ENCODE measurements at regions not wholly inside any gene's neighbourhood (a gene's known extent, or its start where the extent isn't known, plus 50 kb on each side); places are given as distances from the start of the nearest gene placed in this dataset.
"Not testable (repeated sequence)": the region's sequence is repeated elsewhere in the genome, so short reads cannot be mapped to it uniquely, and the experiment has no call there.

DNA sequence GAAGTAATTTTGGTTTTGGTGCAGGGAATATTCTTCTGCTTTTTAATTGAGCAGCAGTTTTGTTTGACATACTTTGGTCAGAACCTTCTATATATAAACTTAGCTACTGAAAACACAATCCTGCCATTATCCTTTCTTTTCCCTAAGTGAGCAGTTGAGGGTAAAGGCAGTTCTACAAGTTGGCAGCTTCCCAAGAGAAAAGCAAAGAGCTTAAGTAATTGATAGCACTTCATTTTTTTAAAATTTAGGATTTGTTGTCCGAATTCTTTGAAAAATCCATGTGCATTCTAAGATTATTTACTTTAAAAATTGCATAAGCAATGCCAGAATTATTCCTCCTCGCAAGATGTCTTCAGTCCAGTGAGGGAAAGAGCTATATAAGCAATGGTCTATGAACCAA lies 1394.1 kb downstream of the FAM181B start:
- no peak for DNase-seq (ENCODE audit: low spot score)

GRCh38 chr11:81337756-81338155 lies 1395.9 kb downstream of the FAM181B start:
- no peak for DNase-seq (ENCODE audit: low spot score)
- Mint-ChIP-seq H3K4me3 (no peak overlapping the region), H3K27me3 (ENCODE audit: low read depth) (no peaks in the 10 kb centered on the region), H3K36me3 (ENCODE audit: low read depth) (no peaks in the 10 kb centered on the region), H3K27ac (no peak overlapping the region), H3K4me1 (ENCODE audit: low read depth) (no peaks in the 10 kb centered on the region), H3K9me3 (peaks cover 19% of the 10 kb centered on the region)

More for the DNA sequence above, 1394.1 kb downstream of the FAM181B start:
- Mint-ChIP-seq H3K27me3 (ENCODE audit: low read depth) (no peaks in the 10 kb centered on the region), H3K4me1 (ENCODE audit: low read depth) (no peaks in the 10 kb centered on the region), H3K27ac (no peak overlapping the region), H3K4me3 (no peak overlapping the region), H3K9me3 (peaks cover 24% of the 10 kb centered on the region), H3K36me3 (ENCODE audit: low read depth) (no peaks in the 10 kb centered on the region)

DNA sequence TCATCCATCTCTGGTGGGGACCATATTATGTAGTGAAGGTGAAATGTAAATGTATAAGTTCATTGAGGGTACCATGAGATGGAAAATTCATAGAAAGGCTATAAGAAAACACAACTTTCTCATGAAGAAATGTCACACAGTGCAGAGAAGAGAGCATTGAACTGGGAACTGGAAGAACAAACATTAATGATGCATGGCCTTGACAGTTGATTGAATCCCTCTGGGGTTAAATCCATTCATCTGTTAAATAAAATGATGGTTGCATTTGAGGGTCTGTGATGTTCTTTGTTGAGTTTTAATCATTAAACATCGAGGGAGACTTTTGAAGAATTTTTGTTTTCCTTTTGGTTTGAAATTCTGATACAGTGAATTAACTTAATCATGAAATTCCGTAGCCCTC lies 1401.4 kb downstream of the FAM181B start:
- peaks cover 22% of the 10 kb centered on the region for H3K9me3 Mint-ChIP-seq
- no peak for DNase-seq (ENCODE audit: low spot score)
- no peaks in the 10 kb centered on the region for H3K27me3 Mint-ChIP-seq (ENCODE audit: low read depth)
- H3K27ac Mint-ChIP-seq = no peak overlapping the region
- H3K4me1 Mint-ChIP-seq (ENCODE audit: low read depth) = no peaks in the 10 kb centered on the region
- no peaks in the 10 kb centered on the region for H3K36me3 Mint-ChIP-seq (ENCODE audit: low read depth)
- H3K4me3 Mint-ChIP-seq = no peak overlapping the region

GRCh38 chr11:81331611-81332235 lies 1401.9 kb downstream of the FAM181B start:
- peaks cover 16% of the 10 kb centered on the region for H3K9me3 Mint-ChIP-seq
- H3K4me1 Mint-ChIP-seq (ENCODE audit: low read depth) = no peaks in the 10 kb centered on the region
- H3K4me3 Mint-ChIP-seq = no peak overlapping the region
- H3K27me3 Mint-ChIP-seq (ENCODE audit: low read depth) = no peaks in the 10 kb centered on the region
- no peak for DNase-seq (ENCODE audit: low spot score)
- H3K36me3 Mint-ChIP-seq (ENCODE audit: low read depth) = no peaks in the 10 kb centered on the region
- H3K27ac Mint-ChIP-seq = no peak overlapping the region

DNA sequence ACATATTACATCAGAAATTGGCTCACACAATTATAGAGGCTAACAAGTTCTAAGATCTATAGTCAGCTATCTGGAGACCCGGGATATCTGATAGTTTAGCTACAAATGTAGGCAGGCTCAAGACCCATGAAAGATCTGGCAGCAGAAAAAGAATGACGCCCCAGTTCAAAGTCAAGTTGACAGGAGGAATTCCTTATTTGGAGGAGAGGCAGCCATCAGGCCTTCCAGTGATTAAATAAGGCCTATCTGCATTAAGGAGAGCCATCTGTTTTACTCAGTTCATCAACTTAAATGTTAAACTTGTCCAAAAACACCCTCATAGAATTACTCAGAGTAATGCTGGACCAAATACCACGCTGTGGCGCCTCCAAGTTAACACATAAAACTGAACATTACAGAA lies 1402.6 kb downstream of the FAM181B start:
- H3K36me3 Mint-ChIP-seq (ENCODE audit: low read depth) = no peaks in the 10 kb centered on the region
- DNase-seq (ENCODE audit: low spot score) = no peak
- no peaks in the 10 kb centered on the region for H3K4me1 Mint-ChIP-seq (ENCODE audit: low read depth)
- peaks cover 14% of the 10 kb centered on the region for H3K9me3 Mint-ChIP-seq
- H3K4me3 Mint-ChIP-seq = no peak overlapping the region
- H3K27ac Mint-ChIP-seq = no peak overlapping the region
- H3K27me3 Mint-ChIP-seq (ENCODE audit: low read depth) = no peaks in the 10 kb centered on the region

DNA sequence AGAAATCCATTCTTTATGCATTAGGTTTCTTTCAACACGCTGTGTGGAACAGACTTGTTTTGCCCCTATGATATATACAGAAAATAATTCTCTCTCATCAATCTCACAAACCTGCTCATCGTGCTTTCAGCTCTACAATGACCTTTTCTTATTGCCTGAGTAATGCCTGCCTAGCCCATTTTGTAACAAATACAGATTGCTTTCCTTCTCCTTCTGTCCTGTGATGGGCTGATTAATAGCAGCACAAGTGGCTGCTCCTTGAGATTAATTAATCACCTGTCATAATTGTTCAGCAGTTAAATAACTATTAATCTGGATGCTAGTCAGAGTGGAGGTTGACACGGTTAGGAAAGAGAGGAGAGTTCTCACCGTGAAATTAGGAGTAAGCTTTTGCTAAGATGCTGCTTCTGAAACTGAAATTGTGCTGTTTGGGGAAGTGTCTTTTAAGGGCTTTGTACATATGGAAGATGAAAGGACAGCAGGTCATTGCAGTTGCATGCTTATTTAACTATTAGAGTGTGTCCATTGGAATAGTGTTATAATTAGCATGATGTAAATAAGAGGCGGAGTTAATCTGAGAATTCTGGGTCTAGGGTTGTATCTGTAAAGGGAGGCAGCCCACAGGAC lies 1430.5 kb downstream of the FAM181B start:
- Mint-ChIP-seq H3K4me3 (no peak overlapping the region), H3K9me3 (peaks cover 5% of the 10 kb centered on the region), H3K27me3 (ENCODE audit: low read depth) (no peaks in the 10 kb centered on the region), H3K27ac (no peak overlapping the region), H3K36me3 (ENCODE audit: low read depth) (no peaks in the 10 kb centered on the region), H3K4me1 (ENCODE audit: low read depth) (no peaks in the 10 kb centered on the region)
- no peak for DNase-seq (ENCODE audit: low spot score)

GRCh38 chr11:81301166-81301830 lies 1432.4 kb downstream of the FAM181B start:
- no peak overlapping the region for H3K27ac Mint-ChIP-seq
- no peaks in the 10 kb centered on the region for H3K27me3 Mint-ChIP-seq (ENCODE audit: low read depth)

GRCh38 chr11:81286959-81287358 lies 1446.7 kb downstream of the FAM181B start:
- no peak overlapping the region for H3K27ac Mint-ChIP-seq
- peaks cover 15% of the 10 kb centered on the region for H3K9me3 Mint-ChIP-seq
- no peaks in the 10 kb centered on the region for H3K27me3 Mint-ChIP-seq (ENCODE audit: low read depth)
- no peaks in the 10 kb centered on the region for H3K36me3 Mint-ChIP-seq (ENCODE audit: low read depth)
- no peak overlapping the region for H3K4me3 Mint-ChIP-seq
- no peaks in the 10 kb centered on the region for H3K4me1 Mint-ChIP-seq (ENCODE audit: low read depth)
- DNase-seq (ENCODE audit: low spot score) = no peak

More at GRCh38 chr11:81301166-81301830, 1432.4 kb downstream of the FAM181B start:
- Mint-ChIP-seq H3K4me1 (ENCODE audit: low read depth) (no peaks in the 10 kb centered on the region), H3K9me3 (peaks cover 4% of the 10 kb centered on the region), H3K4me3 (no peak overlapping the region), H3K36me3 (ENCODE audit: low read depth) (no peaks in the 10 kb centered on the region)
- DNase-seq (ENCODE audit: low spot score) = no peak

DNA sequence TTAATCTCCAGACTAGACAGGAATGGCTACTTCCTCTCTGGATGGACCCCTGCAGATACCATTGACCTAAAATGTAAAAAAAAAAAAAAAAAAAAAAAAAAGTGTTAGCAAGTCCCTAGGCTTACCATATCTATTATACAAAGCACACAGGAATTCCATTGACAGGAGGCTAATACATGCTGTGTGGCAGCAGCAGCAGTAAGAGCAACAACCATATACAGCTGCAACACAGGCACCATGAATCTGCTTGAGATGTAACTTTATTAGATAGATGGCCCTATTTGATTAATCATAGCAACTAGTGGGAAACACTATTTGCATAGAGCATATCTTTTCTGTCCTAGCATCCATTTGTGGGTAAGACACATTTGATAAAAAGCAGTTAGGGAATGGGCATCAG lies 1447.1 kb downstream of the FAM181B start:
- no peak overlapping the region for H3K4me3 Mint-ChIP-seq
- no peaks in the 10 kb centered on the region for H3K27me3 Mint-ChIP-seq (ENCODE audit: low read depth)
- DNase-seq (ENCODE audit: low spot score) = no peak
- H3K4me1 Mint-ChIP-seq (ENCODE audit: low read depth) = no peaks in the 10 kb centered on the region
- no peaks in the 10 kb centered on the region for H3K36me3 Mint-ChIP-seq (ENCODE audit: low read depth)
- peaks cover 18% of the 10 kb centered on the region for H3K9me3 Mint-ChIP-seq
- H3K27ac Mint-ChIP-seq = no peak overlapping the region

GRCh38 chr11:81280228-81280627 lies 1453.4 kb downstream of the FAM181B start:
- H3K27me3 Mint-ChIP-seq (ENCODE audit: low read depth); H3K4me1 Mint-ChIP-seq (ENCODE audit: low read depth); H3K27ac Mint-ChIP-seq; DNase-seq (ENCODE audit: low spot score); H3K4me3 Mint-ChIP-seq; H3K36me3 Mint-ChIP-seq (ENCODE audit: low read depth): not testable (repeated sequence)
- peaks cover 20% of the 10 kb centered on the region for H3K9me3 Mint-ChIP-seq

- no peaks in the 10 kb centered on the region for H3K4me1 Mint-ChIP-seq (ENCODE audit: low read depth)
- no peaks in the 10 kb centered on the region for H3K36me3 Mint-ChIP-seq (ENCODE audit: low read depth)
- H3K27me3 Mint-ChIP-seq (ENCODE audit: low read depth) = no peaks in the 10 kb centered on the region
- peaks cover 20% of the 10 kb centered on the region for H3K9me3 Mint-ChIP-seq
- no peak overlapping the region for H3K4me3 Mint-ChIP-seq
- no peak for DNase-seq (ENCODE audit: low spot score)
- H3K27ac Mint-ChIP-seq = no peak overlapping the region
These were observed 1454.7 kb downstream of the FAM181B start for GRCh38 chr11:81278991-81279390.

DNA sequence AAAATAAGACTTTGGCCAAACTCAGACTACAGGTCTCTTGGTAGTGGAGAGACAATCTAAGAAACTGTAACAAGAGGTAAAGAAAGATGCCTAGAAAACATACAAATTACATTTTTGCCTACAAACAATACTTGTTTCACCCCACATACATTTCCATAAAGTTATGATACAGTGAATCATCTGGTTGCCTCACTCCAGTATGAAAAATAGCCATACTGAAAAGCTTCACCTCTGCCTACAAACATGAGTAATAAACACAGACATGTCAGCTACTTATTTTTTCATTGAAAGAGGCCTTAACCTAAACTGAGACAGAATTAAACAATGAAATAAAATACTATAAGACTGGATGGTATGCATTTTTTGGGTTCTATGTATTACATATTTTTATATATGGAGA lies 1463.0 kb downstream of the FAM181B start:
- Mint-ChIP-seq H3K36me3 (ENCODE audit: low read depth) (no peaks in the 10 kb centered on the region), H3K9me3 (peaks cover 4% of the 10 kb centered on the region), H3K4me3 (no peak overlapping the region), H3K27me3 (ENCODE audit: low read depth) (no peaks in the 10 kb centered on the region), H3K4me1 (ENCODE audit: low read depth) (no peaks in the 10 kb centered on the region), H3K27ac (no peak overlapping the region)
- no peak for DNase-seq (ENCODE audit: low spot score)

DNA sequence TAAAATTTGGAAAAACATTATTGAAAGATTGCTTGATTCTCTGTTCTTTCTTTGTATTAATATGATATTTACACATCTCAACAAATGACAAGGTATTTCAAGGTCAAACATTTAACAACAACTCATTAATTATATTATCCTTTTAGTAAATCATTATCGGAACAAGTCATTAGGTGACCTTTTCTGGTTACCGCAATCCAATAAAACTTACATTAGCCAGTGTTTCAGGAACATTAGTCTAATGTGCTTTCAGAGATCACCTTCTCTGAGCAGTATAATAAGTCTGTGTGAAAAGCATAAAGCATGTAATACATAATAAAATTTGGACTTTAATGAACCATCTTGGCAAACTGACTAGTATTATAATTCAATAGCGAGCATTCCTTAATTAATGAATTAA lies 1466.4 kb downstream of the FAM181B start:
- Mint-ChIP-seq H3K9me3 (peaks cover 4% of the 10 kb centered on the region), H3K4me3 (no peak overlapping the region), H3K27me3 (ENCODE audit: low read depth) (no peaks in the 10 kb centered on the region), H3K27ac (no peak overlapping the region), H3K4me1 (ENCODE audit: low read depth) (no peaks in the 10 kb centered on the region), H3K36me3 (ENCODE audit: low read depth) (no peaks in the 10 kb centered on the region)
- no peak for DNase-seq (ENCODE audit: low spot score)

- no peaks in the 10 kb centered on the region for H3K36me3 Mint-ChIP-seq (ENCODE audit: low read depth)
- peaks cover 3% of the 10 kb centered on the region for H3K9me3 Mint-ChIP-seq
- H3K4me3 Mint-ChIP-seq = no peak overlapping the region
- no peaks in the 10 kb centered on the region for H3K4me1 Mint-ChIP-seq (ENCODE audit: low read depth)
- DNase-seq (ENCODE audit: low spot score) = no peak
- H3K27me3 Mint-ChIP-seq (ENCODE audit: low read depth) = no peaks in the 10 kb centered on the region
- H3K27ac Mint-ChIP-seq = no peak overlapping the region
These were observed 1474.2 kb downstream of the FAM181B start for GRCh38 chr11:81259471-81259870.

All from T-helper 2 cell treated with Interferon-gamma antibody and Interleukin-4, amounts not matched to agents 5 μg/mL and 100 μg/mL, for 36 hours (primary cell).